Neuronal stem cell (in vitro differentiated cells): ENCODE measurements at regions not wholly inside any gene's neighbourhood (a gene's known extent, or its start where the extent isn't known, plus 50 kb on each side); places are given as distances from the start of the nearest gene placed in this dataset.

ENCODE experiments used
- DNase-seq: peaks from one replicate; pipeline ENCODE4 v3.0.0-alpha.2; 2013; ENCODE audit warnings: low spot score
- H2AFZ ChIP-seq: one replicate; pipeline ENCODE4 v1.6.1; 2013; ENCODE audit warnings: mild to moderate bottlenecking, low read length, inconsistent platforms
- H2AK5ac ChIP-seq: 2 replicates; pipeline ENCODE4 v1.6.1; 2013; ENCODE audit warnings: low read depth, mild to moderate bottlenecking, inconsistent platforms, low read length, moderate library complexity, mixed read lengths
- H2BK120ac ChIP-seq: 2 replicates; pipeline ENCODE4 v1.6.1; 2013; ENCODE audit warnings: low read depth, mild to moderate bottlenecking, inconsistent platforms, low read length, moderate library complexity, mixed read lengths
- H2BK12ac ChIP-seq: one replicate; pipeline ENCODE4 v1.6.1; 2013; ENCODE audit warnings: low read length, inconsistent platforms
- H2BK15ac ChIP-seq: 2 replicates; pipeline ENCODE4 v1.6.1; 2013; ENCODE audit warnings: mild to moderate bottlenecking, low read length, inconsistent platforms, mixed read lengths
- H2BK5ac ChIP-seq: one replicate; pipeline ENCODE4 v1.6.1; 2013; ENCODE audit warnings: inconsistent platforms, mild to moderate bottlenecking, low read length, moderate library complexity
- H3K14ac ChIP-seq: one replicate; pipeline ENCODE4 v1.6.1; 2013; ENCODE audit warnings: low read length, inconsistent platforms
- H3K18ac ChIP-seq: 2 replicates; pipeline ENCODE4 v1.6.1; 2013; ENCODE audit warnings: low read length, inconsistent platforms
- H3K23ac ChIP-seq: 2 replicates; pipeline ENCODE4 v1.6.1; 2013; ENCODE audit warnings: low read depth, mild to moderate bottlenecking, mixed read lengths, low read length, inconsistent platforms; ENCODE audit not compliant: poor library complexity
- H3K27ac ChIP-seq: replicated peaks from 3 replicates; pipeline ENCODE4 v1.5.1; 2013; ENCODE audit warnings: low read length, inconsistent platforms
- H3K27me3 ChIP-seq, 3 experiments: 2 replicates each; pipeline ENCODE4 v1.6.1; 2013; ENCODE audit warnings: low read length in 3 of 3, mild to moderate bottlenecking in 2 of 3, inconsistent platforms in 1 of 3, low read depth in 1 of 3, mixed read lengths in 1 of 3, moderate library complexity in 1 of 3; ENCODE audit not compliant: control insufficient read depth in 3 of 3, insufficient read depth in 3 of 3
- H3K36me3 ChIP-seq, 2 donors: replicated peaks in 1 of 2; 2 replicates each; pipeline ENCODE4 v1.6.1; 2013; ENCODE audit warnings: low read length in 2 of 2; ENCODE audit not compliant: control insufficient read depth in 2 of 2, insufficient read depth in 2 of 2
- H3K4ac ChIP-seq: 2 replicates; pipeline ENCODE4 v1.6.1; 2013; ENCODE audit warnings: inconsistent platforms, mild to moderate bottlenecking, low read length, moderate library complexity
- H3K4me1 ChIP-seq, 2 donors: 1 replicate in 1 of 2; 2 replicates in 1 of 2; pipeline ENCODE4 v1.6.1; 2013; ENCODE audit warnings: low read length in 2 of 2, low read depth in 1 of 2; ENCODE audit not compliant: control insufficient read depth in 2 of 2, insufficient read depth in 1 of 2
- H3K4me2 ChIP-seq: one replicate; pipeline ENCODE4 v1.6.1; 2013; ENCODE audit warnings: mild to moderate bottlenecking, low read length, inconsistent platforms; ENCODE audit not compliant: insufficient read depth, poor library complexity, severe bottlenecking
- H3K4me3 ChIP-seq, 2 donors: 2 replicates each; pipeline ENCODE4 v1.5.1; 2013; ENCODE audit warnings: low read length in 2 of 2, mild to moderate bottlenecking in 2 of 2, inconsistent platforms in 1 of 2, moderate library complexity in 1 of 2
- H3K79me1 ChIP-seq: one replicate; pipeline ENCODE4 v1.6.1; 2013; ENCODE audit warnings: low read depth, mild to moderate bottlenecking, inconsistent platforms, low read length, moderate library complexity
- H3K9ac ChIP-seq: one replicate; pipeline ENCODE4 v1.6.1; 2013; ENCODE audit warnings: mild to moderate bottlenecking, low read depth, low read length, inconsistent platforms; ENCODE audit not compliant: poor library complexity
- H3K9me3 ChIP-seq, 2 donors: replicated peaks in 1 of 2; 2 replicates each; pipeline versions ENCODE3 to v1.6.1; 2013; ENCODE audit warnings: low read length in 2 of 2, mild to moderate bottlenecking in 2 of 2, inconsistent platforms in 1 of 2, low read depth in 1 of 2, mixed read lengths in 1 of 2, moderate library complexity in 1 of 2; ENCODE audit not compliant: control insufficient read depth in 2 of 2, insufficient read depth in 1 of 2
- H4K8ac ChIP-seq: one replicate; pipeline ENCODE4 v1.6.1; 2013; ENCODE audit warnings: low read depth, mild to moderate bottlenecking, inconsistent platforms, low read length, moderate library complexity
- H4K91ac ChIP-seq: one replicate; pipeline ENCODE4 v1.6.1; 2013; ENCODE audit warnings: low read length, low read depth, mild to moderate bottlenecking, inconsistent platforms; ENCODE audit not compliant: poor library complexity
- WGBS, 2 donors: extraction: QIAGEN DNeasy Blood & Tissue Kit; methylation state at CpG; one replicate each; pipeline ENCODE4 v1.1.7; 2013; ENCODE audit warnings: missing lambda C conversion rate in 2 of 2, mixed read lengths in 1 of 2; ENCODE audit not compliant: insufficient read length in 2 of 2, insufficient replicate concordance in 1 of 2; ENCODE audit errors: extremely low coverage in 2 of 2; 5-methylcytosine and 5-hydroxymethylcytosine counted together

GRCh38 chr19:16013851-16014840 is 62.1 kb upstream of the TPM4 start:
- Histone ChIP-seq H2AK5ac (no peak overlapping the region), H4K91ac (no peak overlapping the region), H3K9me3 (peaks cover 0 to 17% of the 10 kb centered on the region in 2 donors), H3K4me2 (no peak overlapping the region), H3K36me3 (no peaks in the 10 kb centered on the region), H3K9ac (no peak overlapping the region), H2AFZ (no peak overlapping the region), H3K27me3 (no peaks in the 10 kb centered on the region), H2BK120ac (no peak overlapping the region), H2BK5ac (no peak overlapping the region), H4K8ac (no peak overlapping the region), H3K23ac (no peak overlapping the region), H3K4me3 (peak overlapping the region in 1 of 2 donors; percentile 16), H2BK12ac (no peak overlapping the region), H3K18ac (no peak overlapping the region), H2BK15ac (no peak overlapping the region), H3K79me1 (peaks cover 2% of the 10 kb centered on the region), H3K27ac (no peak overlapping the region), H3K14ac (no peak overlapping the region), H3K4me1 (no peaks in the 10 kb centered on the region), H3K4ac (no peak overlapping the region)
- WGBS, 2 donors, result no CpG with 5 or more reads among the region's 31 CpGs
- no peak for DNase-seq

GRCh38 chr19:16014923-16015804 is 61.1 kb upstream of the TPM4 start:
- no peak overlapping the region for H2BK12ac ChIP-seq
- H4K91ac ChIP-seq, result no peak overlapping the region
- no peak overlapping the region for H3K4me3 ChIP-seq
- H3K9me3 ChIP-seq, result peaks cover 0 to 17% of the 10 kb centered on the region in 2 donors
- H2AFZ ChIP-seq, result no peak overlapping the region
- peak overlapping the region; percentile 38 for H3K14ac ChIP-seq
- no peak overlapping the region for H3K18ac ChIP-seq
- H4K8ac ChIP-seq, result no peak overlapping the region
- H2BK5ac ChIP-seq, result no peak overlapping the region
- no peak overlapping the region for H2AK5ac ChIP-seq
- no peak overlapping the region for H2BK15ac ChIP-seq
- no peak overlapping the region for H3K27ac ChIP-seq
- H3K36me3 ChIP-seq, result no peaks in the 10 kb centered on the region
- no peak overlapping the region for H3K9ac ChIP-seq
- H3K4ac ChIP-seq, result no peak overlapping the region
- H2BK120ac ChIP-seq, result no peak overlapping the region
- WGBS, 2 donors, result no CpG with 5 or more reads among the region's 19 CpGs
- DNase-seq, result no peak
- peaks cover 2% of the 10 kb centered on the region for H3K79me1 ChIP-seq
- no peaks in the 10 kb centered on the region for H3K27me3 ChIP-seq
- no peak overlapping the region for H3K4me2 ChIP-seq
- no peak overlapping the region for H3K23ac ChIP-seq
- no peaks in the 10 kb centered on the region for H3K4me1 ChIP-seq

GRCh38 chr19:16015805-16016173 is 60.5 kb upstream of the TPM4 start:
- no peak overlapping the region for H2BK120ac ChIP-seq
- H2BK5ac ChIP-seq, result no peak overlapping the region
- H3K79me1 ChIP-seq, result peaks cover 2% of the 10 kb centered on the region
- no peak overlapping the region for H3K9ac ChIP-seq
- no CpG with 5 or more reads among the region's 3 CpGs for WGBS, 2 donors
- no peak overlapping the region for H3K4me3 ChIP-seq
- H3K23ac ChIP-seq, result no peak overlapping the region
- no peak overlapping the region for H2BK15ac ChIP-seq
- no peaks in the 10 kb centered on the region for H3K36me3 ChIP-seq
- H3K18ac ChIP-seq, result no peak overlapping the region
- H4K8ac ChIP-seq, result no peak overlapping the region
- no peak overlapping the region for H3K4me2 ChIP-seq
- no peak overlapping the region for H2AK5ac ChIP-seq
- peaks cover 0 to 2% (median 0%) of the 10 kb centered on the region in 3 experiments for H3K27me3 ChIP-seq
- H3K14ac ChIP-seq, result no peak overlapping the region
- no peak overlapping the region for H2AFZ ChIP-seq
- no peak overlapping the region for H4K91ac ChIP-seq
- H3K4me1 ChIP-seq, result no peaks in the 10 kb centered on the region
- H3K4ac ChIP-seq, result no peak overlapping the region
- peaks cover 0 to 17% of the 10 kb centered on the region in 2 donors for H3K9me3 ChIP-seq
- DNase-seq, result no peak
- H2BK12ac ChIP-seq, result no peak overlapping the region
- no peak overlapping the region for H3K27ac ChIP-seq
